SK-N-MC (cell line): ENCODE measurements at regions not wholly inside any gene's neighbourhood (a gene's known extent, or its start where the extent isn't known, plus 50 kb on each side); places are given as distances from the start of the nearest gene placed in this dataset.

Source experiments
- EZH2 ChIP-seq: fragments of 200-600 bp; sonication (generic); IDR thresholded peaks from one replicate; pipeline ENCODE4 v1.6.1; 2017; ENCODE audit warnings: antibody characterized with exemption
- FOXP2 ChIP-seq: optimal IDR thresholded peaks from 2 replicates; pipeline ENCODE3; 2011; ENCODE audit warnings: mild to moderate bottlenecking, moderate library complexity; ENCODE audit not compliant: insufficient read depth; ENCODE audit errors: extremely low read length, control extremely low read depth
- POLR2AphosphoS5 ChIP-seq: IDR thresholded peaks from 2 replicates; pipeline ENCODE4 v1.6.1; 2012; ENCODE audit warnings: mild to moderate bottlenecking, low read depth, low read length, borderline replicate concordance

GRCh38 chr2:14364471-14364870 is 268.0 kb upstream of the LRATD1 start:
- TF ChIP-seq POLR2AphosphoS5 (no peak), EZH2 (no peak), FOXP2 (no peak)
